T-helper 2 cell treated with Interferon-gamma antibody and Interleukin-4, amounts not matched to agents 100 ng/mL and 5 ng/mL, for 36 hours (primary cell): ENCODE measurements at regions not wholly inside any gene's neighbourhood (a gene's known extent, or its start where the extent isn't known, plus 50 kb on each side); places are given as distances from the start of the nearest gene placed in this dataset.
"Not testable (repeated sequence)": the region's sequence is repeated elsewhere in the genome, so short reads cannot be mapped to it uniquely, and the experiment has no call there.

Experiments used
- intact Hi-C: fragments of 100-400 bp; cut with micrococcal nuclease; formaldehyde crosslinking; loops from one replicate; pipeline ENCODE4 v1.15.1; 2023

GRCh38 chr4:75287738-75288517 lies 226.3 kb downstream of the RCHY1 start:
- intact Hi-C loops, result no loop called here

GRCh38 chr4:75285837-75286236 lies 228.4 kb downstream of the RCHY1 start:
- intact Hi-C loops, result no loop called here

- intact Hi-C loops, result no loop called here
Measured at GRCh38 chr4:75284831-75285230, 229.4 kb downstream of the RCHY1 start.

- intact Hi-C loops, result not testable (repeated sequence)
Measured at GRCh38 chr4:75280461-75280860, 233.7 kb downstream of the RCHY1 start.

GRCh38 chr4:75259306-75259705 lies 254.9 kb downstream of the RCHY1 start:
- intact Hi-C loops, result no loop called here

- intact Hi-C loops, result no loop called here
Measured at GRCh38 chr4:75255261-75255660, 258.9 kb downstream of the RCHY1 start.

- intact Hi-C loops, result no loop called here
Measured at GRCh38 chr4:75254745-75255144, 259.5 kb downstream of the RCHY1 start.

GRCh38 chr4:75253094-75253493 lies 261.1 kb downstream of the RCHY1 start:
- intact Hi-C loops, result not testable (repeated sequence)

GRCh38 chr4:75251547-75251946 lies 262.7 kb downstream of the RCHY1 start:
- intact Hi-C loops, result no loop called here

- intact Hi-C loops, result no loop called here
Measured at GRCh38 chr4:75249739-75250138, 264.5 kb downstream of the RCHY1 start.

GRCh38 chr4:75248770-75249407 lies 265.3 kb downstream of the RCHY1 start:
- intact Hi-C loops, result no loop called here

GRCh38 chr4:75244325-75244724 lies 269.9 kb downstream of the RCHY1 start:
- intact Hi-C loops, result no loop called here

GRCh38 chr4:75243570-75243969 lies 270.6 kb downstream of the RCHY1 start:
- intact Hi-C loops, result no loop called here

- intact Hi-C loops, result no loop called here
Measured at GRCh38 chr4:75235359-75235951, 278.7 kb downstream of the RCHY1 start.

- intact Hi-C loops, result no loop called here
Measured at GRCh38 chr4:75232546-75232945, 281.7 kb downstream of the RCHY1 start.

- intact Hi-C loops, result loop anchor here (2.0 kb wide), 1 partner anchor 65 kb away; no protein-coding TSS in a partner anchor
Measured at GRCh38 chr4:75229806-75230570, 284.2 kb downstream of the RCHY1 start.

GRCh38 chr4:75213480-75213879 lies 280.6 kb downstream of the PARM1 start:
- intact Hi-C loops, result no loop called here

GRCh38 chr4:75211422-75211821 lies 278.5 kb downstream of the PARM1 start:
- intact Hi-C loops, result no loop called here

GRCh38 chr4:75207902-75208301 lies 275.0 kb downstream of the PARM1 start:
- intact Hi-C loops, result no loop called here

- intact Hi-C loops, result no loop called here
Measured at GRCh38 chr4:75195111-75195510, 262.2 kb downstream of the PARM1 start.

- intact Hi-C loops, result no loop called here
Measured at GRCh38 chr4:75194180-75194579, 261.3 kb downstream of the PARM1 start.

GRCh38 chr4:75192182-75192581 lies 259.3 kb downstream of the PARM1 start:
- intact Hi-C loops, result not testable (repeated sequence)
